Endothelial cell of umbilical vein (primary cell): ENCODE measurements at regions not wholly inside any gene's neighbourhood (a gene's known extent, or its start where the extent isn't known, plus 50 kb on each side); places are given as distances from the start of the nearest gene placed in this dataset.

Source experiments
- BruUV-seq: library from RNA; stranded (reverse); fragments of 400-500 nt; replicated peaks from 2 replicates; lab custom pipeline; 2021; lab: Mats Ljungman, UMichigan
- CTCF ChIA-PET: fragments of 300-600, 350-600 bp; sonication (Branson Sonifier 250); formaldehyde crosslinking; loops from one replicate; lab custom pipeline; 2021; ENCODE audit warnings: antibody characterized with exemption, inconsistent platforms; lab: Charles Lee
- POLR2A ChIA-PET: fragments of 300-600, 350-600 bp; sonication (Branson Sonifier 250); formaldehyde crosslinking; loops from one replicate; lab custom pipeline; 2021; ENCODE audit warnings: antibody characterized with exemption, inconsistent platforms; lab: Charles Lee
- DNase-seq: peaks from one replicate; pipeline ENCODE4 v3.0.0-alpha.2; 2011; ENCODE audit warnings: low read depth, low spot score
- FAIRE-seq: peaks from 2 replicates; lab custom pipeline; 2011; peaks lifted over from hg19 to GRCh38; lab: Jason Lieb, UNC
- H2AFZ ChIP-seq: 2 replicates; pipeline ENCODE4 v1.6.0; 2012; ENCODE audit warnings: low read depth, low read length, control low read depth, inconsistent platforms
- H3K27ac ChIP-seq: 2 replicates; pipeline ENCODE4 v1.5.1; 2011; ENCODE audit warnings: low read depth, mild to moderate bottlenecking, control low read depth, low read length, moderate library complexity; ENCODE audit not compliant: insufficient read depth
- H3K27me3 ChIP-seq, 2 experiments: 2 replicates each; pipeline versions ENCODE4 v1.6.0 to v1.6.1; 2011; ENCODE audit warnings: low read length in 2 of 2, mixed read lengths in 1 of 2; ENCODE audit not compliant: control insufficient read depth in 2 of 2, insufficient read depth in 2 of 2
- H3K36me3 ChIP-seq, 2 experiments: 2 replicates in 1 of 2; 3 replicates in 1 of 2; pipeline ENCODE4 v1.5.1; 2011; ENCODE audit warnings: low read length in 2 of 2, mild to moderate bottlenecking in 1 of 2, moderate library complexity in 1 of 2; ENCODE audit not compliant: control insufficient read depth in 2 of 2, insufficient read depth in 2 of 2; ENCODE audit errors: extremely low read depth in 1 of 2
- H3K4me1 ChIP-seq: 3 replicates; pipeline ENCODE4 v1.5.1; 2011; ENCODE audit warnings: mild to moderate bottlenecking, low read length; ENCODE audit not compliant: control insufficient read depth, insufficient read depth; ENCODE audit errors: extremely low read depth
- H3K4me2 ChIP-seq: 2 replicates; pipeline ENCODE4 v1.6.1; 2011; ENCODE audit warnings: low read length, control low read depth, mixed read lengths; ENCODE audit not compliant: insufficient read depth
- H3K4me3 ChIP-seq, 3 experiments: fragments of 200-600 bp in 1 of 3; sonication (generic), shearing (Covaris generic) in 1 of 3; replicated peaks in 1 of 3; 2 replicates each; pipeline ENCODE4 v1.5.1; 2011 to 2016; ENCODE audit warnings: control low read depth in 3 of 3, low read length in 3 of 3, mild to moderate bottlenecking in 2 of 3, inconsistent platforms in 1 of 3, low read depth in 1 of 3, moderate library complexity in 1 of 3; ENCODE audit not compliant: insufficient read depth in 1 of 3
- H3K79me2 ChIP-seq: 2 replicates; pipeline ENCODE4 v1.6.0; 2012; ENCODE audit warnings: low read length, inconsistent platforms; ENCODE audit not compliant: control insufficient read depth, insufficient read depth
- H3K9ac ChIP-seq: replicated peaks from 2 replicates; pipeline ENCODE3; 2011; ENCODE audit warnings: low read length, control low read depth; ENCODE audit not compliant: insufficient read depth; ENCODE audit errors: extremely low read depth
- H3K9me1 ChIP-seq: replicated peaks from 3 replicates; pipeline ENCODE4 v1.6.0; 2011; ENCODE audit warnings: mild to moderate bottlenecking, low read length; ENCODE audit not compliant: control insufficient read depth, insufficient read depth; ENCODE audit errors: extremely low read depth
- H3K9me3 ChIP-seq: replicated peaks from 2 replicates; pipeline ENCODE4 v1.5.1; 2012; ENCODE audit warnings: low read length, inconsistent platforms; ENCODE audit not compliant: control insufficient read depth, insufficient read depth
- H4K20me1 ChIP-seq: replicated peaks from 2 replicates; pipeline ENCODE3; 2011; ENCODE audit warnings: mild to moderate bottlenecking, low read length; ENCODE audit not compliant: control insufficient read depth, insufficient read depth; ENCODE audit errors: extremely low read depth
- EZH2 ChIP-seq: IDR thresholded peaks from 2 replicates; pipeline ENCODE4 v1.6.1; 2012; ENCODE audit warnings: borderline replicate concordance, low read depth, mild to moderate bottlenecking, moderate library complexity, low read length, inconsistent platforms; ENCODE audit not compliant: severe bottlenecking
- FOS ChIP-seq: IDR thresholded peaks from 2 replicates; pipeline ENCODE4 v1.6.1; 2011; ENCODE audit warnings: mild to moderate bottlenecking, low read length, moderate library complexity, borderline replicate concordance; ENCODE audit not compliant: insufficient read depth
- GATA2 ChIP-seq: IDR thresholded peaks from 2 replicates; pipeline ENCODE4 v1.7.0; 2011; ENCODE audit warnings: low read depth, mild to moderate bottlenecking, moderate library complexity, mixed read lengths, low read length; ENCODE audit not compliant: insufficient read length, insufficient read depth
- JUN ChIP-seq: IDR thresholded peaks from 2 replicates; pipeline ENCODE4 v1.6.1; 2011; ENCODE audit warnings: borderline replicate concordance, low read depth; ENCODE audit not compliant: insufficient read length, insufficient read depth
- MYC ChIP-seq: IDR thresholded peaks from one replicate; pipeline ENCODE4 v1.6.1; 2011; ENCODE audit warnings: mild to moderate bottlenecking, low read depth, low read length
- POLR2A ChIP-seq: IDR thresholded peaks from 2 replicates; pipeline ENCODE4 v1.6.1; 2012; ENCODE audit warnings: low read depth, mild to moderate bottlenecking, control low read depth, low read length
- POLR2AphosphoS5 ChIP-seq: IDR thresholded peaks from 2 replicates; pipeline ENCODE4 v1.6.1; 2012; ENCODE audit warnings: low read depth, mild to moderate bottlenecking, control low read depth, low read length, moderate library complexity; ENCODE audit not compliant: insufficient read depth
- dilution Hi-C: fragments of 300-500 bp; cut with MboI; formaldehyde crosslinking; loops from one replicate; pipeline ENCODE4 v1.15.0; 2019; ENCODE audit warnings: low sequenced_read_pairs; ENCODE audit not compliant: extremely low pct_ligation_motif_present
- intact Hi-C: fragments of 100-400 bp; cut with micrococcal nuclease; formaldehyde crosslinking; loops from one replicate; pipeline ENCODE4 v1.10.0; 2022
- TF ChIP-seq, protein P1 (sequence below), 2 donors: IDR thresholded peaks; 1 replicate in 1 of 2; 2 replicates in 1 of 2; pipeline ENCODE4 v1.5.1; 2011; ENCODE audit warnings: low read length in 2 of 2, mild to moderate bottlenecking in 2 of 2, moderate library complexity in 2 of 2, control low read depth in 1 of 2, inconsistent platforms in 1 of 2, low read depth in 1 of 2; ENCODE audit not compliant: insufficient read depth in 1 of 2; ENCODE audit errors: extremely low read depth in 1 of 2
- TF ChIP-seq, protein P2 (sequence below): IDR thresholded peaks from 2 replicates; pipeline ENCODE4 v1.6.1; 2011; ENCODE audit not compliant: insufficient read depth, insufficient read length

DNA sequence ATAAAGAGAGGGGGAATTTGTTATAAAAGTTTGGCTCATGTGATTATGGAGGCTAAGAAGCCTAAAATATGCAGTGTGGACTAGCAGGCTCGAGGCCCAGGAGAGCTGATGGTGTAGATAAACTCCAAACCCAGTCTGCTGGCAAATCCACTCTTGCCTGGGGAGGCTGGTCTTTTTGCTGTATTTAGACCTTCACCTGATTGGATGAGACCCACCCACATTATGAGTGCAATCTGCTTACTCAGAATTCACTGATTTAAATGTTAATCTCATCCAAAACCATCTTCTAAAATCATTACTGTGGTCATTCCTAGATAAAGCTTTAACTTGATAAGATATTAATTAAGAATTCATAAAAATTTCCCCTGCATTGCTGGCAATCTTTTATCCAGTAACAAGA is 473.2 kb downstream of the TMA16 start:
- H3K9me1 ChIP-seq, result no peaks in the 10 kb centered on the region
- ChIA-PET CTCF (no interaction called here), POLR2A (no interaction called here)
- no peak overlapping the region for H3K4me3 ChIP-seq
- no peak for FAIRE-seq
- H3K36me3 ChIP-seq, result no peaks in the 10 kb centered on the region
- no peak for DNase-seq
- TF ChIP-seq GATA2 (no peak), EZH2 (no peak), MYC (no peak), JUN (no peak), FOS (no peak), POLR2AphosphoS5 (no peak), POLR2A (no peak)
- TF ChIP-seq, protein P1, sequence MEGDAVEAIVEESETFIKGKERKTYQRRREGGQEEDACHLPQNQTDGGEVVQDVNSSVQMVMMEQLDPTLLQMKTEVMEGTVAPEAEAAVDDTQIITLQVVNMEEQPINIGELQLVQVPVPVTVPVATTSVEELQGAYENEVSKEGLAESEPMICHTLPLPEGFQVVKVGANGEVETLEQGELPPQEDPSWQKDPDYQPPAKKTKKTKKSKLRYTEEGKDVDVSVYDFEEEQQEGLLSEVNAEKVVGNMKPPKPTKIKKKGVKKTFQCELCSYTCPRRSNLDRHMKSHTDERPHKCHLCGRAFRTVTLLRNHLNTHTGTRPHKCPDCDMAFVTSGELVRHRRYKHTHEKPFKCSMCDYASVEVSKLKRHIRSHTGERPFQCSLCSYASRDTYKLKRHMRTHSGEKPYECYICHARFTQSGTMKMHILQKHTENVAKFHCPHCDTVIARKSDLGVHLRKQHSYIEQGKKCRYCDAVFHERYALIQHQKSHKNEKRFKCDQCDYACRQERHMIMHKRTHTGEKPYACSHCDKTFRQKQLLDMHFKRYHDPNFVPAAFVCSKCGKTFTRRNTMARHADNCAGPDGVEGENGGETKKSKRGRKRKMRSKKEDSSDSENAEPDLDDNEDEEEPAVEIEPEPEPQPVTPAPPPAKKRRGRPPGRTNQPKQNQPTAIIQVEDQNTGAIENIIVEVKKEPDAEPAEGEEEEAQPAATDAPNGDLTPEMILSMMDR (IDR thresholded peaks at IDR 0.05; ENCODE audit: extremely low read depth in 1 of 2, insufficient read depth in 1 of 2, low read depth in 1 of 2, low read length in 2 of 2), result no peak
- TF ChIP-seq, protein P2, sequence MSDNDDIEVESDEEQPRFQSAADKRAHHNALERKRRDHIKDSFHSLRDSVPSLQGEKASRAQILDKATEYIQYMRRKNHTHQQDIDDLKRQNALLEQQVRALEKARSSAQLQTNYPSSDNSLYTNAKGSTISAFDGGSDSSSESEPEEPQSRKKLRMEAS, result no peak
- peaks cover 4% of the 10 kb centered on the region for H3K9me3 ChIP-seq
- H3K4me2 ChIP-seq, result no peak overlapping the region
- no peak overlapping the region for H3K27ac ChIP-seq
- H3K79me2 ChIP-seq, result no peaks in the 10 kb centered on the region
- BruUV-seq, result no TSS peak
- H3K4me1 ChIP-seq, result no peaks in the 10 kb centered on the region
- intact Hi-C loops (no loop called here), dilution Hi-C loops (no loop called here)
- H3K9ac ChIP-seq, result no peak overlapping the region
- no peaks in the 10 kb centered on the region for H3K27me3 ChIP-seq
- H2AFZ ChIP-seq, result no peak overlapping the region
- H4K20me1 ChIP-seq, result no peaks in the 10 kb centered on the region
